Left kidney (tissue), 1 donor: ENCODE measurements at regions not wholly inside any gene's neighbourhood (a gene's known extent, or its start where the extent isn't known, plus 50 kb on each side); places are given as distances from the start of the nearest gene placed in this dataset.

Experiments
- DNase-seq: peaks from one replicate; pipeline ENCODE4 v3.0.0-alpha.2; 2013

- DNase-seq: no peak
These were observed 122.6 kb downstream of the P2RY1 start for GRCh38 chr3:152957491-152957890.

DNA sequence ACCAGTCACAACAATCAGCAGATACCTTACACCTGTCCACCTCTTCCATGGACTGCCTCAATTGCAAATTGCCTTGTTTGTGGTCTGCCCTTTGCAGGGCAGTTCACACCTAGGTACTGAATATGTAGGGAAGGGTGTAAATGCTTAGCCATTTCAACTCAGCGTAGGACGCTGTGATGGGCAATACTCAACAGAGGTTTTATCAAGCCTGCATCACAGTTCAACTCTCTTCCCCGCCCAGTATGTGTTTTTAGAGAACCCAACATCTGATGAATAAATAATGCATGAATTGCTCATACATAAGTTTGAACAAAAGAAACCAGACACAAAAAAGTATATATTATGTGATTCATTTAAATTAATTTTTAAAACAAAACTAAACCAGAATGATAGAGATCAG lies 124.4 kb downstream of the P2RY1 start:
- DNase-seq: no peak

- DNase-seq: no peak
These were observed 125.8 kb downstream of the P2RY1 start for GRCh38 chr3:152960684-152961083.

DNA sequence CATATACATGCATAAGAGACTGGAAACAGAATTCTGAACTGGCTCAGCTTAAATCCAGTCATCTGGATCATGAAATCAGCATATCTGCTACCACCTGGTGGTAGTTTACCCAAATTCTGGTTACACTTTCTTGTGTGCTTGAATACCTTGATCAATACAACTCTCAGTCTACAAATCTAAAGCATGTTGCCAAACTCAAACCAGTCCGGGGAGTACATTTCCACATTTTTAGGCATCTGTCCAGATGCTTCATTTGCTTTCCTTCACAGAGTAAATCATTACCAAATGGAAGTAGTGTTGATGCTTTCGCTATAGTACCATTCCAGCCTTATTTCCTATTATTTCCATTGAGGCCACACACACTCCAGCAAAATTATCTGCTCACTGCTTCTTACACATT lies 126.4 kb downstream of the P2RY1 start:
- no peak for DNase-seq

- DNase-seq: no peak
These were observed 130.1 kb downstream of the P2RY1 start for GRCh38 chr3:152964911-152965609.

GRCh38 chr3:152968388-152969024 lies 133.6 kb downstream of the P2RY1 start:
- no peak for DNase-seq

DNA sequence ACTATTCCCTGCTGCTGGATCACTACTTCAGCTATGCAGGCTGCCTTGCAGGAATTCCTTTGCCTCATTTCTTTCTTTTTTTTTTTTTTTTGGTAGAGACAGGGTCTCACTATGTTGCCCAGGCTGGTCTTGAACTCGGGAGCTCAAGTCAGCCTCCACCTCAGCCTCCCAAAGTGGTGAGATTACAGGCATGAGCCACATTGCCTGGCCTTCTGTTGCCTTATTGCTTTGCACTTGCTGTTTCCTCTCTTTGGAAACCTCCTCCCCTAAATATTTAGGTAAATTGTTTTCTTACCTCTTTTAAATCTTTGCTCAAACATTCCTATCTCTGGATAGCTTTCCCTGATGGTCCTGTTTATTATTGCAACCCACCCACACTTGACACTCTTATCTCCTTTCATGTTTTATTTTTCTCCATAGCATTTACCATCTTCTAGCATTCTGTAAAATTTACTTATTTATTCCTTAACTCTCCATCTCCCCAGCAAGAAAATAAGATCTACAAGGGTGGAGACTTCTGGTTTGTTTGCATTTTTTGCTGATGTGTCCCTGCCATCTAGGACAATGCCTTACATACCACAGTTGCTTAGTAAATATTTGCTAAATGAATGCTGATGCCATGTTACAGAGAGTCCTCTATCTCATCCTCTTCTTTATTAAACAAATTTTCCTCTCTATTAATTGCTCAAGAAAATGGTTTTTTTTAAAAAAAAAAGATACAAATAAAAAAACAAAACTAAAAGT lies 134.8 kb downstream of the P2RY1 start:
- DNase-seq: no peak

DNA sequence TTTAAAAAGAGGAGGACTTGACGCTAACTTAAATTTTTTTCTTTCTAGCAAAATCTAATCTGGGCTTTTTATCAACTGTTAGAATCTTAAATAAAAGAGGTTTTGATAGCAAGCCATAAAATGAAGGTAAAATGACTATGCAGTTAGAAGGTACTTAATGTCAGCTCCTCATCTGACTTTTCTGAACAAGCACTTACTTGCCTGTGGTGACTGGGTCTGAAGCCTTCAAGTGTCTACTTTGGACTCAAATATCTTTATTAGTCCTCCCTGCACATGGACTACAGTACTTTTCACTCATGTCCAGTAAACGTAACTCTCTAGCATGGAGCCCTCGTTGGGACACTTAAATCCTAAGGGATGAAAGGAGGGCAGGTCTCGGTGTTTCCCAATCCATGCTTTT lies 135.9 kb downstream of the P2RY1 start:
- DNase-seq: no peak

- DNase-seq: no peak
These were observed 136.9 kb downstream of the P2RY1 start for GRCh38 chr3:152971880-152972279.

DNA sequence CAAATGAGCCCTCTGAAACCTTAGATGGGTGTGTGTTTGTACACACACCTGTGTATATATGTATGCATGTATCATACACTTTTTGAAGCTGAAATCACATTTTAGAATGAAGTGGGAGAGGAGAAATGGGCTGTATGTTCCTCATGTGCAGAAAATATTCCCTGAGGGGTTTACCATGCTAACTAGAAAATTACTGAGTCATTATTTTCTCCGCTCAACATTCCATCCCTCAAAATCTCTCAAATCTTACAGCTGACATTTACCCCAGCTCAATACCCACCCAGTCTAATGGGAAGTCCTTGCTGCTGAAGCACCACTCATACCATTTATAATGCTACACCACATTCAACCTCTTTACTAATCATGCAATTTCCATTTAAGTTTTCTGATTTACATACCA lies 138.6 kb downstream of the P2RY1 start:
- DNase-seq: no peak

DNA sequence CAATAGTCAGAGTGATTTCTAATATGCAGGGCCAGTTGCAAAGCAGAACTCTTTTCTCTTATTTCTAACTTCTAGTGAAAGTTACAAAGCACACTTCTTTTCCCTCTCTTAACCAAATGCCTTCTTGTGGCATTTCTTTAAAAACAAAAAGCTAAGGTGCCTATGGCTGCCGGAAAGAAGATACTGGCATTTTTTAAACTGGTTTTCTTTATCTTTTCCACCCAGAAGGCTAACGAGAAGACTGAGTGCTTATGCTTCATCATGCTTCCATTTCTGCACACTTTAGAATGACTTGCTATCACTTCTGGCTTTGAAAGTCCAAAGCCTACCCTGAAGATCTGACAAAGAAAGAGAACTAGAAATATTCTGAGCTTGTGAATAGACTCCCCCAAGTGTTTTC lies 141.3 kb downstream of the P2RY1 start:
- DNase-seq: no peak

GRCh38 chr3:152977366-152977765 lies 142.4 kb downstream of the P2RY1 start:
- DNase-seq: no peak

DNA sequence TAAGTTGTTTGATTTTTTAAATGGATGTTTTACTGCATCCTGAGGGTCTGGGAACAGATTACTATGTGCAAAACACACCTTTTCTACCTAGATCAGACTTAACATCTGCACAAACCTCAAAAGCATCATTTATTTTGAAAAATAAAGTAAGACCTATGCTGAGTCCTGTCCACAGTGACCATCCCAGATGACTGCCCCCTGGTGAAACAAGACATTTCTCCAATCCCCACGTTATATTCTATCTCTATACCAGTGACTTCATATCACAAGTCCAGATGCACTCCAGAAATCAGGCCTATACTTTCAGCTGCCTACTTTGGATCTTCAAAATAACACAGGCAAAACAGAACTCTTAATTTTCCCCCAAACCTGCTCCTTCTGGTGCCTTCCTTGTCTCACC lies 143.2 kb downstream of the P2RY1 start:
- DNase-seq: no peak

DNA sequence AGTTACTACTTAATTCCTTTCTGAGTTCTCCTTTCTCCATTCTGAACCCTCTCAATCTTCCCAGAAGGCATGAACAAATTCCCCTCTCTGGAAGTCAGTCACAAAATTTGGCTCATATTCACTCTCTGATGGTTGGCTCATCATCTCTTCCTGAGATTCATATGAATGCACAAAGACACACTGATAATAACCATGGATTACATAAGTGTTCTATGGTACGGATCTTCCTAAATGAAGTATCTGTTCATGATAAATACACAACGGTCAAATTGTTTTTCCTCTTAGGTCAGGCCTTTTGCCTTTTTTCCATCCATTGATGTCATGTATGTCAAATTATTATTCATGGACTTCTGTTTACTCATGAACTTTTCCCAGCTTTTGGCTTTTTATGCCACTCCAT lies 162.6 kb downstream of the P2RY1 start:
- no peak for DNase-seq

DNA sequence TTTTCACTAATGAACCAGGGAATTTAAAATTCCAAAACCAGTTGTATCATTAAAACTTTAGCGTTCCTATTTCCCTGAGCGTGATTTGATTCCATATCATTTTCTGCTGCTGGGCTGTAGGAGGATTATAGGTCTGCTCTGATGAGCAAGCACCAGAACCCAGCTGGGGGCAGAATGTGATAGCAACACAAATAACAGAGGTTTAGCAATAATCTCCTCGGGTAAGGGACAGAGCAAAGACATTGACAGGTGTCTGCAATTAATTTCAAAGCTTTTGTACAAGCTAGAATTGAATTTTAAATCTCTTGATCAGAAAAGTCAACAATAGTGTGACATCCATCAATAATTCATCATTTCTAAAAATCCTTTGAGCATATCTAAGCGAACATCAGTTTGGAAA lies 163.4 kb upstream of the RAP2B start:
- DNase-seq: no peak

GRCh38 chr3:153000325-153000724 lies 161.7 kb upstream of the RAP2B start:
- no peak for DNase-seq

DNA sequence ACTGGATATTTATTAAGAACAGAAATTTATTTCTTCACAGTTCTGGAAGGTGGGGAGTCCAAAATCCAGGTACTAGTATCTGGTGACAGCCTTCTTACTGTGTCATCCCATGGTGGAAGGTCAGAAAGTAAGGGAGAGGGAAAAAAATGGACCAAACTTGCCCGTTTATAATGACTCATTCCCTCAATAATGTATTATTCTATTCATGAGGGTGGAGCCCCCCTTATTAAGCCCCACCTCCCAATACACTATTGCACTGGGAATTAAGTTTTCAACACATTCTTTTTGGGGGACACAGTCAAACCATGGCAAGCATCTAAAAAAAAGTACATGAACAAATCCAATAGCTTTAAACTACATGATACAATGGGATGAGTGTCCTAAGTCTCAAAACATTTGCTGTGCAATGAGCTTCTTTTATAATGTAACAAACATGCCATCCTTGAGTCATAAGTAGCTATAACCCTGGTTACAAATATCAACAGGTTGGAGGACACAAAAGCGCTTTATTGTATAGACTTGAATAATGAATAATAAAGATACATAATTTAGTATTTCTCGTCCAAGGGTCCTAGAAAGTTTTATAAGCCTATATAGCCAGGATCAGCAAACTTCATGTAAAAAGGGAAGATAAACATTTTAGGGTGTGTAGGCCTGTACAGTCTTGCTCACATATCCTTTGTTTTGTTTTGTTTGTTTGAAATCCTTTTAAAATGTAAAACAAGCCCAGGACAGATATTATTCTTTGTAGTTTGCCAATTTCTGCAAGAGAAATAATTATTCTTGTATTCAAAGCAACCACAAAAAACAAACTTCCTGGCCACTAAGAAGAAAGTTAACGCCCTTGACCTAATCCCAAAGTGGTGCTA lies 160.6 kb upstream of the RAP2B start:
- no peak for DNase-seq

DNA sequence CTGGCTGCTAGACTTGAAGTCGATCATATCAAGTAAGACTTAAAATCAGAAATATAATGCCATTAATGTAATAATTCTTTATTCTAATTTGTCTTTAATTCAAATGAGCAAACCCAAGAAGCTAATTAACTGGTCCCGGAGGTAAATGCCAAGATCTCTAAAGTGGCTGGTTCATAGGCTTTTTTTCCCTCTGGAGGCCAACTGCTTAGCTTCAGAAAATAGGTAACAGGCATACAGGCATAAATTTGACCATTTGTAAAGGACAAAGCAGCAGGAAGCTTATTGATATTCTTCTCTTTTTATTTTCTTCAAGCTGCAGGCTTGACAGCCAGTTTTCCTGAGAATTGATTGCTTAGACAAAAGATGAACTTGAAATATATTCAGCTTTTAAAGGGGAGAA lies 158.6 kb upstream of the RAP2B start:
- DNase-seq: no peak

GRCh38 chr3:153003862-153004261 lies 158.2 kb upstream of the RAP2B start:
- no peak for DNase-seq

DNA sequence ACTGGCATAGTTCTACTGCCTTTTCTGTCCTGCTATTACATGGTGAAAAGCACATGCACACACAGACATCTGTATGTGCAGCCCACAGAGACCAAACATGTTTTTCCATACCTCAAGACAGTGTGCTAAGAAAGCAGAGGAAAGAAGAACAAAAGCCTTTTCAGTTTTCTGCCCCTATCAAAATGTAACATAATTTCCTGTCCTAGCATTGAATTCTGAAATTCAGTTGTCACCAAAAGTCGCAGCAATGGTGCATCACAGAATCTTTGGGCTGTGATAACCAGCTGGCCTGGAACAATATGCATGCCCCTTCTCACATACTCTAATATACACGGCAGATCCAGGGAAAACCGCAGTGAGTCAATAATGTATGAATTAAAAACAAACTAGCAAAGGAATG lies 153.8 kb upstream of the RAP2B start:
- no peak for DNase-seq

DNA sequence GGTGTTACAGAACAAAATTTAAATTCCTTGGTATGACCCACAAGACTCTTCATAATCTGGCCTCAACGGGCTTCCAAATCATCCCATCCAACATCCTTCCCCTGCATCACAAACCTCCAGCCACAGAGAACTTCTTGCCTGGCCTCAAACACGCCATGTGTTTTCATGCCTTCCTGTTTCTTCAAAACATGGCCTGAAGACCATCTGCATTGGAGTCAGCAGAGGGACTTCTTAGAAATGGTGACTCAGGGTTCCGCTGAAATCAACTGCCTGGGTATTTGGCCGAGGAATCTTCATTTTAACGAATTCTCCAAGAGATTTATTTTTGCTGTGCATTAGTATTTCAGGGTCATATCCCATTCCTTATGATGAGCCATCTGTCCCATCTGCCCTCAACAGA lies 138.1 kb upstream of the RAP2B start:
- DNase-seq: no peak

DNA sequence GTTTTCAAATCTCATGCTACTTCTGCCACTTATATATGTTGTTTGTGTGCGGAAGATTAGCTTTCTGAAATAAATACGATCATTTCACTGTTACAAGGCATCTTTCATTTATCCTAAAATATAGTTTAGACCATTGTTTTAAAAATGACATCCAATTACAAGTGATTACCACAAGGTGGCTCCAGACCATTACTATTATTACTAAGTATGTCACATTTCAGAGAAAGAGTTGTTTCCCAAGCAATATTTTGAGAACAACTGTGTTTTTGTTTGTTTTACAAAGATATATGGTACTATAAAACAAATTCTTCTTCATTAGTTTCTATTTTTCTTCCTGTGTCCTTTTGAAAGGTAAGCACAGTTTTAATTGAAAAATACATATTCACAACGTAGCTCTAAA lies 136.0 kb upstream of the RAP2B start:
- DNase-seq: peak; percentile 25

DNA sequence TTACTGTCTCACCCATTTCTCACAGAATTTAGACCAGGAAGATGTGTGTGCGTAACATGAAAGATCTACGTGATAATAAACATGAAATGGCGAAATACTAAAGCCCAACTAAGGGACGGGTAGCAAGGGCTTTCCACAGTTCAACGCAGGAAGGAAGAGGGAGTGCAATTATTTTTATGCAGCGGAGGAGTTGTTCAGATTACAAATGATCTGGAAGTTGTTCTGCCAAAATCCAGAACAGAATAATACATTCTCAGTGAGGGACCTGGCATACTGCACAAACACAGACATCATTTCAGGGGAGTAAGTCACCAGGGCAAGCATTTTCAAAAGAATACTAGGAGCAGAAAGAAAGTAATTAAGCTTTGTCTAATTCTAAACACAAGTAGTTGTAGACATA lies 133.6 kb upstream of the RAP2B start:
- DNase-seq: no peak
